Kidney glomerular epithelial cell (primary cell): ENCODE measurements at regions not wholly inside any gene's neighbourhood (a gene's known extent, or its start where the extent isn't known, plus 50 kb on each side); places are given as distances from the start of the nearest gene placed in this dataset.

ENCODE experiments used
- DNase-seq: peaks from one replicate; lab custom pipeline; 2025; lab: John Stamatoyannopoulos, UW

- DNase-seq, result no peak
Measured at GRCh38 chr4:184575306-184575705, 73.9 kb downstream of the CASP3 start.

DNA sequence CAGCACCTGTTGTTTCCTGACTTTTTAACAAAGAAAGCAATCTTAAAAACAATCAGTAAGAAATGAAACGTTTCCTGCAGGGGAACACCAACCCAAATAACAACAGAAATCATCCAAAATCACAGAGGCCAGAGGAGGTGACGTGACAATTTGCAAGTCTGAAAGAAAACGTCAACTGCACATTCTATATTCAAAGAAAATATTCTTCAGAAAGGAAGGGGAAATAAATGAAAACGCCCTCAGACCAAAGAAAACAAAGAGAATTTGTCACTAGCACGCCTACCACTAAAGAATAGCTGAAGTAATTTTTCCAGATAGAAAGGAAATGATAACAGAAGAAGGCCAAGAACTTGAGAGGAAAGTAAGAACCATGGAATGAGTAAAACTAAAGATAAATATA is 74.4 kb downstream of the CASP3 start:
- DNase-seq, result no peak

GRCh38 chr4:184573701-184574100 is 75.5 kb downstream of the CASP3 start:
- DNase-seq, result no peak

- DNase-seq, result no peak
Measured at GRCh38 chr4:184568770-184569169, 80.5 kb downstream of the CASP3 start.

- DNase-seq, result no peak
Measured at GRCh38 chr4:184563621-184564020, 85.6 kb downstream of the CASP3 start.

DNA sequence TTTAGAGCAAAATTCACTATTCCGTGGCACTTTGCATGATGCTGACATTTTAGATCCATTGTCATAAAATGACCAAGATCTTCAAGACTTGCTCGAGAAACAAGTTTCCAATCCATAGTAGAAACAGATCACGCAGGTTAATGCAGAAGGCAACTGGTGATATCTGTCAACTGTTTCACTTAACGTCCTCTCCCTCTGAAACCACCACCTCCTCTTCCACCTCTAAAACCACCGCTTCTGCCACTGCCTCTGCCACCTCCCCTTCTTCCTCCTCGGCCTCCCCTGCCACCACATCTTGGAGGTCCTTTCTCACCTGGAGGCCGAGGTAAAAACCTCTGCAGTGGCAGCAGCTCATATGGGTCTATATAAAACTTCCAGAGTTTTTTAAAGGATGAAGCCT is 84.6 kb upstream of the IRF2 start:
- no peak for DNase-seq

DNA sequence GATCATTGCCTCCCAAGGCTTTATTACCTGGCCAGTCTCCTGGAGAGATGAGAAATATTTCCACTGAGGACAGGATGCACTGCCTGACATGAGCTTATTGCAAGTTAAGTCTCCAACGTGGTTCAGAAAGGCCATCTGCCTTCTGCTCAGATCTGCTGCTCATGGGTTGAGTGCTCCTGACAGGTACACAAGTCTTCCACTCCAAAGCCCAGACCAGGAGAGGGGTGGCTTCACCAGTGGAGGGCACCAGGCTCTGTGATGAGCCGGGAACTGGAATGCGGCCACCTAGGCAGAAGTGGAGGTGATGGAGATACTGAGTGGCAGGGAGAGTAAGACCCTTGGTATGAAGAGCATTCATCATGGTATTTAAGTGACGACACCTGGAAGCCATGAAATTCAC is 79.5 kb upstream of the IRF2 start:
- no peak for DNase-seq

GRCh38 chr4:184550476-184550875 is 76.1 kb upstream of the IRF2 start:
- no peak for DNase-seq

DNA sequence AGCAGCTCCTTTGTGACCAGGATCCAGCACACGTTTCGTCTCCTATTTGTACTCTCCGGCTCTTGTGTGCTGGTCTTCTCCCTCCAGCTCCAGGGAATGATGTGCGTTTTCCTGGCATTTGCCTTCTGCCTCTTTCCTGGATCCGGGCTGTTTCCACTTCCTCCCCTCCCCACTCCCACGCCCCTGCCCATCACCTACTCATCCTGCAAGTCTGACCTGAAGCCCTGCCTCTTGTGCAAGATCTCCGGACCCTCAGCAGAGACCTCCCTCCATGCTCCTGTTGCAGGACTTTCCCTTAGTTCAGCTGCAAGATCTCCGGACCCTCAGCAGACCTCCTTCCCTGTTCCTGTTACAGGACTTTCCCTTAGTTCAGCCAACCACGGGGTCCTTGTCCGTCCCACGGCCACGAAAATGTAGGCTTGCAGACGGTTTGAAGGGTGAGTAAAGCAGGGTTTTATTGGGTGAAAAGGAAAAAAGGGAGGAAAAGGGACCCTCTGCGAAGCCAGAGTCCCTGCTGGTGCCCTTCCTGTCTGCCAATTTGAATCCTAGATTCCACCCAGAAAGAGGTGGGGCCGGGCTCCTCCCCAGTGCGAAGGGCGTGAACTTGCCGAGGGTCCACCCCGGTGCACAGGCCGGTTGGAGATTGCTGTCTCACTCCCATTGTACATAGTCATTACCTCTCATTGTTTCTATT is 74.4 kb upstream of the IRF2 start:
- DNase-seq, result no peak

- DNase-seq, result no peak
Measured at GRCh38 chr4:184548316-184548647, 73.9 kb upstream of the IRF2 start.

GRCh38 chr4:184544788-184545409 is 70.5 kb upstream of the IRF2 start:
- DNase-seq, result no peak

DNA sequence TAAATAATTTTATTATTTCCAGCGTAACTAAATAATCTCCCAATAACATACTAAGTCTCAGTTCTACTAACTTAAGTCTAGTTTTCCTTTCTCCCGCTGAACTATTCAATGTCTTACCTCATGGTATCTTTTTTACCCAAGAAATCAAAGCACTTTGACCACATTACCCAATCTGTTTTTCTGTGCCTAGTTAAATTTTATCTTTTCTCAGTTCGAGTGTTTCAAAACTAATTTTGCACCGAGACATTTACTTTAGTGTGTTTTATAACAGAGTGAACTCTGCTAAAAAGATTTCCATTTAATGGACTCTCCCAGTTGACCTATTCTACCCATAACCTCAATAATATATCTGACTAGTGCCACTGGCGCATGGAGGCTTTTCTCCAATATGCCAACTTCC is 67.6 kb upstream of the IRF2 start:
- DNase-seq, result no peak

- no peak for DNase-seq
Measured at GRCh38 chr4:184540307-184540706, 66.0 kb upstream of the IRF2 start.

DNA sequence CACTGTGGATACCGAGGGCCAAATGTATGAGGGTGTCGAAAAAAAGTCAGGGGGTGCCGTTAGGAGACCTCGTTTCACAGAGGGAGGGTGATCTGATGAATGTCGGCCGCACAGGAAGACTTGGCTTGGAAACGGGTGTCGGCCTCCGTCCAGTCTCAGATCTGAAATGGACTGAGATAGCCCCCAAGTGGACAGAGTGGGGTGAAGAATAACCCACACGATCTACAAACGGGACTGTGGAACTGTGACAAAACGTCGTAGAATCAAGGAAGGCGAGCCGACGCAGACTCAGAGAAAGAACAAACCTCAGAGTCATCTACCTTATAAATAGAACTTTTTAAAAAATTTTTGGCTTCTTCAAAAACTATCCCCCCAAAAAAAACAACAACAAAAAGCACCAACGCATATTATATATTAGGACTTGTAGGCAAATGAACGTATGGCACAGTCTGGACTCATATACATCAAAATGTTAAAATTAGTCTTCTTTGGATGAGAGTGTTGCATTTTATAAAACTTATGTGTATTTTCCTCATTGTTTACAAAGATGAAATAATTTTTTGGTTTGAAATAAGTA is 63.8 kb upstream of the IRF2 start:
- peak; percentile 93 for DNase-seq

DNA sequence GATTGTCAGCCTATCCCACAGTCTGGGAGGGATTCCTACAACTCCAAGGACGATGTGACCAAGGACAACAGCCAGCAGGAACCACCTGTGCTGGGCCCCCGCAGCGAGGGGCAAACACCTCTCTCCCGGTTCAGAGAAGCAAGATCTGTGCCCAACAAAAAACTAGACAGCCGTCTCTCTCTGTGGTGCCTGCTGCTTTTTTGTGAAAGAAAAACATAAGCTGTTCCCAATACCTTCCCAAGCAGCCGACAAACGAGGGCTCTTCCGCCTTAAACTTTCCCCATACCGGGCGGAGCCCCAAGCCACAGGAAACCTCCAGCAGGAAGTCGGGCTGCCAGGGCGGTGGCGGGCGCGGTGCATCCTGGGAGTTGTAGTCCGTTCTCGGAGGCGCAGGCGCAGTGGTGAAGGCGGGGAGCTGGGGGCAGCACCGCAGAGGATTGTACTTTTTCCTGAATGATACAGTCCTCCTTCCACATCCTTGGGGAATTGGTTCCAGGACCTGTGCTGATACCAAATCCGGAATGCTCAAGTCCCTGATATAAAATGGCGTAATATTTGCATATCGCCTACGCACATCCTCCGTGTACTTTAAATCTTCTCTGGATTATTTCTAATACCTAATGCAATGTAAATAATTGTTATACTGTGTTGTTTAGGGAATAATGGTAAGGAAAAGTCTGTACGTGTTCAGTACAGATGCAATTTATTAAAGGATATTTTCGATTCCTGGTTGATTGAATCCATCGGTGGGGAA is 63.1 kb upstream of the IRF2 start:
- DNase-seq, result peak; percentile 98

- no peak for DNase-seq
Measured at GRCh38 chr4:184536881-184537248, 62.5 kb upstream of the IRF2 start.

GRCh38 chr4:184536065-184536880 is 61.9 kb upstream of the IRF2 start:
- DNase-seq, result no peak

- DNase-seq, result peak; percentile 37
Measured at GRCh38 chr4:184534511-184535391, 60.4 kb upstream of the IRF2 start.

DNA sequence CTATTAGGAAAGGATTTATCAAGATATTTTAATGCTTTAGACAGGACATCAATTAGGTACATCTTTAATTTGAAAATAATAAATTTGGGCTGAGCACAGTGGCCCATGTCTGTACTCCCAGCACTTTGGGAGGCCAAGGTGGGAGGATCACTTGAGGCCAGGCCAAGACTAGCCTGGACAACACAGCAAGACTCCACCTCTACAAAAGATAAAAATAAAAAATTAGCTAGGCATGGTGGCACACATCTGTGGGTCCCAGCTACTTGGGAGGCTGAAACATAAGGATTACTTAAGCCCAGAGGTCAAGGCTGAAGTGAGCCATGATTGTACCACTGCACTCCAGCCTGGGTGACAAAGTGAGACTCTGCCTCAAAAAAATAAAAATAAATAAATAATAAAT is 59.6 kb upstream of the IRF2 start:
- no peak for DNase-seq

DNA sequence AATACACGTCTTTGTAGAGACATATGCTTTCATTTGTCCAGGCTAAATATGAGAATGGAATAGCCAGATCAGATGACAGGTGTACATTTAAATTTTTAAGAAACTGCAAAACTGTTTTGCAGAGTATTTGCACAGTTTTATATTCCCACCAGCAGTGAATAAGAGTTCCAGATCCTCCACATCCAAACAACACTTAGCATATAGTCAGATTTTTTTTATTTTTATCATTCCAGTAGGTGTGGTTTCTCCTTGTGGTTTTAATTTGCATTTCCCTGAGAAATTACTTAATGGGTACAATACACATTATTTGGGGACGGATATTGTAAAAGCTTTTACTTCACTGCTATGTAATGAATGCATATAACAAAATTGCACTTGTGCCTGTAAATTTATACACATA is 56.7 kb upstream of the IRF2 start:
- no peak for DNase-seq

- no peak for DNase-seq
Measured at GRCh38 chr4:184529283-184529682, 54.9 kb upstream of the IRF2 start.
